PFSK-1 (cell line): ENCODE measurements at regions not wholly inside any gene's neighbourhood (a gene's known extent, or its start where the extent isn't known, plus 50 kb on each side); places are given as distances from the start of the nearest gene placed in this dataset.

Experiments
- FOXP2 ChIP-seq: optimal IDR thresholded peaks from 2 replicates; pipeline ENCODE3; 2011; ENCODE audit warnings: borderline replicate concordance, control low read depth, inconsistent platforms; ENCODE audit not compliant: insufficient read depth; ENCODE audit errors: extremely low read length, extremely low read depth
- POLR2AphosphoS5 ChIP-seq: IDR thresholded peaks from 2 replicates; pipeline ENCODE4 v1.6.1; 2012; ENCODE audit warnings: low read depth, mild to moderate bottlenecking, control low read depth, low read length, moderate library complexity
- REST ChIP-seq, 2 experiments: IDR thresholded peaks; 2 replicates each; pipeline versions ENCODE4 v1.6.1 to v1.8.0; 2011 to 2012; ENCODE audit warnings: low read depth in 2 of 2, low read length in 2 of 2, control low read depth in 1 of 2, inconsistent platforms in 1 of 2, mild to moderate bottlenecking in 1 of 2, moderate library complexity in 1 of 2; ENCODE audit not compliant: insufficient read depth in 1 of 2
- SIN3A ChIP-seq: IDR thresholded peaks from 2 replicates; pipeline ENCODE4 v1.6.1; 2012; ENCODE audit warnings: mild to moderate bottlenecking, low read length, moderate library complexity, borderline replicate concordance; ENCODE audit not compliant: insufficient read depth
- TAF1 ChIP-seq: IDR thresholded peaks from 2 replicates; pipeline ENCODE4 v1.6.1; 2012; ENCODE audit warnings: low read length, control low read depth, borderline replicate concordance; ENCODE audit not compliant: insufficient read depth

- TF ChIP-seq REST (IDR thresholded peaks at IDR 0.05; ENCODE audit: insufficient read depth in 1 of 2, low read depth in 2 of 2, low read length in 2 of 2) (no peak), SIN3A (no peak), TAF1 (no peak), FOXP2 (no peak), POLR2AphosphoS5 (no peak)
These were observed 168.0 kb upstream of the NOX3 start for GRCh38 chr6:155623450-155624178.

GRCh38 chr6:155614606-155615005 is 159.0 kb upstream of the NOX3 start:
- TF ChIP-seq FOXP2 (no peak), TAF1 (no peak), POLR2AphosphoS5 (no peak), REST (IDR thresholded peaks at IDR 0.05; ENCODE audit: insufficient read depth in 1 of 2, low read depth in 2 of 2, low read length in 2 of 2) (no peak), SIN3A (no peak)

GRCh38 chr6:155611742-155612141 is 156.1 kb upstream of the NOX3 start:
- TF ChIP-seq TAF1: no peak
- no peak for TF ChIP-seq REST (IDR thresholded peaks at IDR 0.05; ENCODE audit: insufficient read depth in 1 of 2, low read depth in 2 of 2, low read length in 2 of 2)
- no peak for TF ChIP-seq POLR2AphosphoS5
- no peak for TF ChIP-seq FOXP2
- TF ChIP-seq SIN3A: no peak

- TF ChIP-seq TAF1 (no peak), FOXP2 (no peak), SIN3A (no peak), POLR2AphosphoS5 (no peak), REST (IDR thresholded peaks at IDR 0.05; ENCODE audit: insufficient read depth in 1 of 2, low read depth in 2 of 2, low read length in 2 of 2) (no peak)
These were observed 149.4 kb upstream of the NOX3 start for GRCh38 chr6:155604991-155605390.
